ENCODE measurements at regions not wholly inside any gene's neighbourhood (a gene's known extent, or its start where the extent isn't known, plus 50 kb on each side); places are given as distances from the start of the nearest gene placed in this dataset.

- TF ChIP-seq POLR2A (IDR thresholded peaks at IDR 0.05; ENCODE audit: low read depth, low read length): no peak
- TF ChIP-seq CTCF (conservative IDR thresholded peaks at IDR 0.05; ENCODE audit: low read depth, low read length): no peak
Observed at GRCh38 chr22:23389271-23390071, 190.6 kb downstream of the IGLL1 start.

Measured in IMR-90 (cell line).